Ishikawa (cell line): ENCODE measurements at regions not wholly inside any gene's neighbourhood (a gene's known extent, or its start where the extent isn't known, plus 50 kb on each side); places are given as distances from the start of the nearest gene placed in this dataset.

Experiments used
- CEBPB ChIP-seq: IDR thresholded peaks from 2 replicates; pipeline ENCODE4 v1.6.1; 2012
- EGR1 ChIP-seq: IDR thresholded peaks from 2 replicates; pipeline ENCODE4 v1.6.1; 2012
- EP300 ChIP-seq: IDR thresholded peaks from 2 replicates; pipeline ENCODE4 v1.6.1; 2012; ENCODE audit warnings: borderline replicate concordance
- FOXM1 ChIP-seq: IDR thresholded peaks from 2 replicates; pipeline ENCODE4 v1.6.1; 2012; ENCODE audit warnings: low read depth, borderline replicate concordance
- RAD21 ChIP-seq: IDR thresholded peaks from 2 replicates; pipeline ENCODE4 v1.6.1; 2012; ENCODE audit warnings: low read depth
- TAF1 ChIP-seq: IDR thresholded peaks from 2 replicates; pipeline ENCODE4 v1.6.1; 2012; ENCODE audit warnings: low read depth, mild to moderate bottlenecking
- ZBTB7A ChIP-seq: IDR thresholded peaks from 2 replicates; pipeline ENCODE4 v1.6.1; 2012; ENCODE audit warnings: low read depth
- TF ChIP-seq, protein P1 (sequence below): IDR thresholded peaks from 2 replicates; pipeline ENCODE4 v1.6.1; 2012
- TF ChIP-seq, protein P2 (sequence below): IDR thresholded peaks from 2 replicates; pipeline ENCODE4 v1.6.1; 2012; ENCODE audit warnings: low read depth, mild to moderate bottlenecking

DNA sequence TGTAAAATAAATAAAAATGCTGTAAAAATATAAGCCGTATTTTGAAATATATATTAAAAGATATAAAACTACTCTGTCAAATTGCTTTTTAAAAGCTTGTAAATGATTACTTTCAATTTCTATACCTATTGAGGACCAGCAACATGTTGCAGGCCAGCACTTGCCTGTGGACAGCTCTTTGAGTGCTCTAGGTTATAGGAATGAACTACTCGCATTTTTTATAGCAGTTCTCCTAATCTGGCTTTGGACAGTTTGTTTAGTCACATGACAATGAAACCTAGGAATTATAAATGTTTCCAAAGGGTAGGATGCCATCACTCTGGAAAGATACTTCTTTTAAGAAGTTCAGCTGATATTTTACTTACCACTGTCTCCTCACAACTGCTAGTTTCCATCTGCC lies 117.7 kb upstream of the PTPRZ1 start:
- no peak for TF ChIP-seq CEBPB
- no peak for TF ChIP-seq RAD21
- no peak for TF ChIP-seq EGR1
- TF ChIP-seq, protein P1, sequence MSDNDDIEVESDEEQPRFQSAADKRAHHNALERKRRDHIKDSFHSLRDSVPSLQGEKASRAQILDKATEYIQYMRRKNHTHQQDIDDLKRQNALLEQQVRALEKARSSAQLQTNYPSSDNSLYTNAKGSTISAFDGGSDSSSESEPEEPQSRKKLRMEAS = no peak
- TF ChIP-seq, protein P2, sequence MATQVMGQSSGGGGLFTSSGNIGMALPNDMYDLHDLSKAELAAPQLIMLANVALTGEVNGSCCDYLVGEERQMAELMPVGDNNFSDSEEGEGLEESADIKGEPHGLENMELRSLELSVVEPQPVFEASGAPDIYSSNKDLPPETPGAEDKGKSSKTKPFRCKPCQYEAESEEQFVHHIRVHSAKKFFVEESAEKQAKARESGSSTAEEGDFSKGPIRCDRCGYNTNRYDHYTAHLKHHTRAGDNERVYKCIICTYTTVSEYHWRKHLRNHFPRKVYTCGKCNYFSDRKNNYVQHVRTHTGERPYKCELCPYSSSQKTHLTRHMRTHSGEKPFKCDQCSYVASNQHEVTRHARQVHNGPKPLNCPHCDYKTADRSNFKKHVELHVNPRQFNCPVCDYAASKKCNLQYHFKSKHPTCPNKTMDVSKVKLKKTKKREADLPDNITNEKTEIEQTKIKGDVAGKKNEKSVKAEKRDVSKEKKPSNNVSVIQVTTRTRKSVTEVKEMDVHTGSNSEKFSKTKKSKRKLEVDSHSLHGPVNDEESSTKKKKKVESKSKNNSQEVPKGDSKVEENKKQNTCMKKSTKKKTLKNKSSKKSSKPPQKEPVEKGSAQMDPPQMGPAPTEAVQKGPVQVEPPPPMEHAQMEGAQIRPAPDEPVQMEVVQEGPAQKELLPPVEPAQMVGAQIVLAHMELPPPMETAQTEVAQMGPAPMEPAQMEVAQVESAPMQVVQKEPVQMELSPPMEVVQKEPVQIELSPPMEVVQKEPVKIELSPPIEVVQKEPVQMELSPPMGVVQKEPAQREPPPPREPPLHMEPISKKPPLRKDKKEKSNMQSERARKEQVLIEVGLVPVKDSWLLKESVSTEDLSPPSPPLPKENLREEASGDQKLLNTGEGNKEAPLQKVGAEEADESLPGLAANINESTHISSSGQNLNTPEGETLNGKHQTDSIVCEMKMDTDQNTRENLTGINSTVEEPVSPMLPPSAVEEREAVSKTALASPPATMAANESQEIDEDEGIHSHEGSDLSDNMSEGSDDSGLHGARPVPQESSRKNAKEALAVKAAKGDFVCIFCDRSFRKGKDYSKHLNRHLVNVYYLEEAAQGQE = peak; percentile 67
- TF ChIP-seq TAF1 = no peak
- no peak for TF ChIP-seq EP300
- no peak for TF ChIP-seq FOXM1
- no peak for TF ChIP-seq ZBTB7A
